Activated CD8-positive, alpha-beta T cell treated with anti-CD3 and anti-CD28 coated beads for 36 hours (primary cell): ENCODE measurements at regions not wholly inside any gene's neighbourhood (a gene's known extent, or its start where the extent isn't known, plus 50 kb on each side); places are given as distances from the start of the nearest gene placed in this dataset.
A peak's percentile ranks its signal among the peaks of the same experiment; 100 is the strongest.

ENCODE experiments used
- ATAC-seq: fragments of 200-7000 bp; cut with Tn5 transposase; one replicate; pipeline ENCODE4 v1.10.0; 2021; ENCODE audit warnings: mild to moderate bottlenecking, moderate library complexity
- CTCF ChIA-PET: fragments of 350-600 bp; sonication (Branson Sonifier 250); formaldehyde crosslinking; loops from one replicate; lab custom pipeline; 2021; ENCODE audit warnings: antibody characterized with exemption; lab: Charles Lee
- POLR2A ChIA-PET: fragments of 350-600 bp; sonication (Branson Sonifier 250); formaldehyde crosslinking; loops from one replicate; lab custom pipeline; 2021; ENCODE audit warnings: antibody characterized with exemption; lab: Charles Lee
- DNase-seq: peaks from one replicate; pipeline ENCODE4 v3.0.0-alpha.2; 2020
- H3K27ac Mint-ChIP-seq: one replicate; pipeline ENCODE4 v1.8.0; 2021; ENCODE audit warnings: mild to moderate bottlenecking, mixed read lengths
- H3K27me3 Mint-ChIP-seq: one replicate; pipeline ENCODE4 v1.8.0; 2021; ENCODE audit warnings: mixed read lengths
- H3K36me3 Mint-ChIP-seq: one replicate; pipeline ENCODE4 v1.8.0; 2021; ENCODE audit warnings: low read depth, mixed read lengths
- H3K4me1 Mint-ChIP-seq: one replicate; pipeline ENCODE4 v1.8.0; 2021; ENCODE audit warnings: low read depth, mixed read lengths
- H3K4me3 Mint-ChIP-seq: one replicate; pipeline ENCODE4 v1.8.0; 2021; ENCODE audit warnings: mild to moderate bottlenecking, moderate library complexity, mixed read lengths
- H3K9me3 Mint-ChIP-seq: one replicate; pipeline ENCODE4 v1.8.0; 2021; ENCODE audit warnings: mixed read lengths
- intact Hi-C: fragments of 100-400 bp; cut with micrococcal nuclease; formaldehyde crosslinking; loops from one replicate; pipeline ENCODE4 v1.10.0; 2022
- TF ChIP-seq, protein P1 (sequence below): fragments of 200-600 bp; IDR thresholded peaks from one replicate; pipeline ENCODE4 v1.8.0; 2022; ENCODE audit warnings: antibody characterized with exemption, mild to moderate bottlenecking

DNA sequence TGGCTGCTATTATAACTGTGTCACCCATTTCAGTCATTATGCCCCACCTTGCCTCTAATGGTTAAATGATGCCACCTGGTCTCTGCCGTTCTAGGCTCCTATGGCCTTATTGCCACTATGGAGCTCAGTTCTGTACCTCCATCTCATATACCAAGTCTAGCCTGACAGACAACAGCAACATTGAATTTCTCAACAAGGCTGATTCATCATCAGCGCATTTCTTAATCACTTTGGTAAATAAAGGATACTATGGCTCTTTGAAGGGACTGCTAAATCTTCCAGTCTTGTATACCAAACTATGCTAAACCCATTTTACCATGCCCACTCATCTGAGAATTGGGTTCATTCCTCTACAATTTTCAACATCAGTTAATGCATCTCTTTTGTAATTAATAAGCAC, 784.5 kb upstream of the CELF4 start:
- CTCF ChIA-PET, result no interaction called here
- intact Hi-C loops, result no loop called here
- TF ChIP-seq, protein P1, sequence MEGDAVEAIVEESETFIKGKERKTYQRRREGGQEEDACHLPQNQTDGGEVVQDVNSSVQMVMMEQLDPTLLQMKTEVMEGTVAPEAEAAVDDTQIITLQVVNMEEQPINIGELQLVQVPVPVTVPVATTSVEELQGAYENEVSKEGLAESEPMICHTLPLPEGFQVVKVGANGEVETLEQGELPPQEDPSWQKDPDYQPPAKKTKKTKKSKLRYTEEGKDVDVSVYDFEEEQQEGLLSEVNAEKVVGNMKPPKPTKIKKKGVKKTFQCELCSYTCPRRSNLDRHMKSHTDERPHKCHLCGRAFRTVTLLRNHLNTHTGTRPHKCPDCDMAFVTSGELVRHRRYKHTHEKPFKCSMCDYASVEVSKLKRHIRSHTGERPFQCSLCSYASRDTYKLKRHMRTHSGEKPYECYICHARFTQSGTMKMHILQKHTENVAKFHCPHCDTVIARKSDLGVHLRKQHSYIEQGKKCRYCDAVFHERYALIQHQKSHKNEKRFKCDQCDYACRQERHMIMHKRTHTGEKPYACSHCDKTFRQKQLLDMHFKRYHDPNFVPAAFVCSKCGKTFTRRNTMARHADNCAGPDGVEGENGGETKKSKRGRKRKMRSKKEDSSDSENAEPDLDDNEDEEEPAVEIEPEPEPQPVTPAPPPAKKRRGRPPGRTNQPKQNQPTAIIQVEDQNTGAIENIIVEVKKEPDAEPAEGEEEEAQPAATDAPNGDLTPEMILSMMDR, result no peak
- Mint-ChIP-seq H3K27me3 (no peaks in the 10 kb centered on the region), H3K4me3 (no peak overlapping the region), H3K9me3 (peaks cover 1% of the 10 kb centered on the region), H3K4me1 (no peaks in the 10 kb centered on the region), H3K36me3 (no peaks in the 10 kb centered on the region), H3K27ac (no peak overlapping the region)
- POLR2A ChIA-PET, result no interaction called here
- no peak for ATAC-seq
- no peak for DNase-seq

DNA sequence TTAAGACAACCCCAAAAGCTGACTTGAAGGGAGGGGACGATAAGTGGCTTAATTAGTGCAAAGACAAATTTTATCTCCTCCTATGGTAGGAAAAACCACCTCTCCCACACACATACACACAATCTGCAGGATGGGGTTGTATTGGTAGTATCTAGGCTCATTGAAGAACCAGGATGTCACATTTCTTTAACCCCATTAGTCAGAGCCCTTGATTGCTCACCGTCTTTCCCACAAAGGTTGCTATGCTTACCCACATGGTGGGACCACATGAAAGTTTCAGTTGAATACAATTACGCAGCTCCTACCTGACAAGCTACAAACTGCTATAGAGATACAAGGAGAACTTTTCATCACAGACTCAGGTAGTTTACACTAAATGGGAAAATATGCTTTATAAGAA, 765.0 kb upstream of the CELF4 start:
- Mint-ChIP-seq H3K4me1 (no peaks in the 10 kb centered on the region), H3K27me3 (no peaks in the 10 kb centered on the region), H3K27ac (no peak overlapping the region), H3K4me3 (no peak overlapping the region), H3K9me3 (no peaks in the 10 kb centered on the region), H3K36me3 (no peaks in the 10 kb centered on the region)
- intact Hi-C loops, result no loop called here
- ATAC-seq (peak; percentile 62), DNase-seq (peak; percentile 29)
- ChIA-PET POLR2A (no interaction called here), CTCF (no interaction called here)
- TF ChIP-seq, protein P1, result no peak

DNA sequence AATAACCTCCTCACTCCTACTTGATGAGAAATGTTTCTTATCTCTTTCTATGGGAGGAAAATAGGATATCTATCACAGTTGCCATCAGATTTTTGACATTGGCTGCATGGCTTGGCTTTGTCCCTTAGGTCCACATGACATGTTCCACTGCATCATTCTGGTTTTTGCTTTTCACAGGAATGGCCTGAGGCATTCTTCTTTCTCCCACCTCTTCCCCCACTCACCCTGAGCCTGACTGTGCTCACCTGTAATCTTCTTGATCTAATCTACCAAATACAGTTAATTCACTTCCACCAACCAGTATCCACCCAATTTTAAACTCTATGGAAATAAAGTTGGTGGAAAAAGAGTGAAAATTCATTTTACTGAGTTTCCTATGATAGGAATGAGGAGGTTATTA, 763.5 kb upstream of the CELF4 start:
- POLR2A ChIA-PET, result no interaction called here
- no peaks in the 10 kb centered on the region for H3K9me3 Mint-ChIP-seq
- H3K27ac Mint-ChIP-seq, result no peak overlapping the region
- intact Hi-C loops, result no loop called here
- H3K4me1 Mint-ChIP-seq, result no peaks in the 10 kb centered on the region
- H3K27me3 Mint-ChIP-seq, result no peaks in the 10 kb centered on the region
- ATAC-seq, result no peak
- no peak overlapping the region for H3K4me3 Mint-ChIP-seq
- no peak for DNase-seq
- CTCF ChIA-PET, result no interaction called here
- TF ChIP-seq, protein P1, result no peak
- no peaks in the 10 kb centered on the region for H3K36me3 Mint-ChIP-seq

DNA sequence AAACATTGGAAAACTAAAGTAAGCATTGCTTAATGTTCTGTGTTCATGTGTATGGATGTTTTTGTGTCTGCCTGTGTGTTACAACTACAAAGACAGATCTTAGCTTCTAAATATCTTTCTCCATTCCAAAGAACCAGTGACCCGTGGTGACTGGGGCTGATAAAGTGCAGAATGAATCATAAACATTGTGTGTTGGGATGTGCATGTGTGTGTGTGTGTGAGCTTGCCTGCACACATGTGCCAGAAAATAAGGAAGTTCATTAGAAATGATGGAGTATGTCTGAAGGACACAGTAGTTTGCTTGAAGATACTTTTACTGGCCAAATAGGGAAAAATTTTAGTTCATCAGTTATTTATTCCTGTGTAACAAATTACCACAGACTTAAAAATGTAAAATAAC, 756.6 kb upstream of the CELF4 start:
- no peaks in the 10 kb centered on the region for H3K36me3 Mint-ChIP-seq
- POLR2A ChIA-PET, result no interaction called here
- no peak overlapping the region for H3K4me3 Mint-ChIP-seq
- H3K27me3 Mint-ChIP-seq, result no peaks in the 10 kb centered on the region
- CTCF ChIA-PET, result no interaction called here
- H3K9me3 Mint-ChIP-seq, result no peaks in the 10 kb centered on the region
- H3K4me1 Mint-ChIP-seq, result no peaks in the 10 kb centered on the region
- no peak overlapping the region for H3K27ac Mint-ChIP-seq
- DNase-seq, result no peak
- intact Hi-C loops, result no loop called here
- no peak for ATAC-seq
- TF ChIP-seq, protein P1, result no peak

DNA sequence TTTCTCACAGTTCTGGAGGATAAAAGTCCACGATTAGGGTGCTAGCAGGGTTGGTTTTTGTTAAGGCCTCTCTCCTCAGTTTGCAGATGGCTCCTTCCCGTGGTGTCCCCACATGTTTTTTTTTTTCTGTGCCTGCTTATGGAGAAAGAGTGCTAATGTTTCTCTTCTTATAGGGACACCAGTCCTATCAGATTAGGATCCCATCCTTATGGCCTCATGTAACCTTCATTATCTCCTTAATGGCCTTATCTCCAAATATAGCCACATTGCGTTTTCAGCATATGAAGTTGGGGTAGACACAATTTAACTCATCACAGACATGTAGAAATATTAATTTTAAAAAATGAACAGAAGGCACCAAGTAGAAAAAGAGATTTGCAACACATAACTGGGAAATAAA, 755.7 kb upstream of the CELF4 start:
- intact Hi-C loops, result no loop called here
- DNase-seq (no peak), ATAC-seq (no peak)
- Mint-ChIP-seq H3K4me1 (no peaks in the 10 kb centered on the region), H3K27ac (no peak overlapping the region), H3K4me3 (no peak overlapping the region), H3K9me3 (no peaks in the 10 kb centered on the region), H3K36me3 (no peaks in the 10 kb centered on the region), H3K27me3 (no peaks in the 10 kb centered on the region)
- ChIA-PET POLR2A (no interaction called here), CTCF (no interaction called here)
- TF ChIP-seq, protein P1, result no peak
